Nephron progenitor cell (in vitro differentiated cells): ENCODE measurements at regions not wholly inside any gene's neighbourhood (a gene's known extent, or its start where the extent isn't known, plus 50 kb on each side); places are given as distances from the start of the nearest gene placed in this dataset.

ENCODE experiments used
- DNase-seq: peaks from one replicate; pipeline ENCODE4 v3.0.0; 2021
- H3K27ac Mint-ChIP-seq: 2 replicates; pipeline ENCODE4 v1.8.0; 2021; ENCODE audit warnings: mild to moderate bottlenecking, moderate library complexity, mixed read lengths
- H3K27me3 Mint-ChIP-seq: 2 replicates; pipeline ENCODE4 v1.8.0; 2021; ENCODE audit warnings: mild to moderate bottlenecking, low read depth, mixed read lengths; ENCODE audit not compliant: poor library complexity
- H3K36me3 Mint-ChIP-seq: 2 replicates; pipeline ENCODE4 v1.8.0; 2021; ENCODE audit warnings: low read depth, mixed read lengths
- H3K4me1 Mint-ChIP-seq: 2 replicates; pipeline ENCODE4 v1.8.0; 2021; ENCODE audit warnings: mixed read lengths
- H3K4me3 Mint-ChIP-seq: 2 replicates; pipeline ENCODE4 v1.8.0; 2021; ENCODE audit warnings: mild to moderate bottlenecking, moderate library complexity, mixed read lengths
- H3K9me3 Mint-ChIP-seq: 2 replicates; pipeline ENCODE4 v1.8.0; 2021; ENCODE audit warnings: mild to moderate bottlenecking, moderate library complexity, mixed read lengths
- CTCF ChIP-seq: fragments of 200-600 bp; sonication (generic); IDR thresholded peaks from 2 replicates; pipeline ENCODE4 v1.5.0; 2021; ENCODE audit warnings: antibody characterized with exemption

- no peak for TF ChIP-seq CTCF
- no peaks in the 10 kb centered on the region for H3K9me3 Mint-ChIP-seq
- H3K27me3 Mint-ChIP-seq, result no peaks in the 10 kb centered on the region
- no peak for DNase-seq
- H3K4me3 Mint-ChIP-seq, result no peak overlapping the region
- H3K4me1 Mint-ChIP-seq, result no peaks in the 10 kb centered on the region
- H3K27ac Mint-ChIP-seq, result no peak overlapping the region
- no peaks in the 10 kb centered on the region for H3K36me3 Mint-ChIP-seq
Measured at GRCh38 chr3:151935446-151935845, 62.0 kb downstream of the SUCNR1 start.

GRCh38 chr3:151940481-151940880, 67.0 kb downstream of the SUCNR1 start:
- no peak for DNase-seq
- no peak overlapping the region for H3K27ac Mint-ChIP-seq
- H3K27me3 Mint-ChIP-seq, result no peaks in the 10 kb centered on the region
- no peaks in the 10 kb centered on the region for H3K36me3 Mint-ChIP-seq
- H3K4me3 Mint-ChIP-seq, result no peak overlapping the region
- H3K4me1 Mint-ChIP-seq, result no peaks in the 10 kb centered on the region
- no peak for TF ChIP-seq CTCF
- no peaks in the 10 kb centered on the region for H3K9me3 Mint-ChIP-seq

- H3K27ac Mint-ChIP-seq, result no peak overlapping the region
- no peaks in the 10 kb centered on the region for H3K27me3 Mint-ChIP-seq
- no peak overlapping the region for H3K4me3 Mint-ChIP-seq
- DNase-seq, result no peak
- H3K36me3 Mint-ChIP-seq, result no peaks in the 10 kb centered on the region
- H3K9me3 Mint-ChIP-seq, result no peaks in the 10 kb centered on the region
- H3K4me1 Mint-ChIP-seq, result no peaks in the 10 kb centered on the region
- no peak for TF ChIP-seq CTCF
Measured at GRCh38 chr3:151943539-151943938, 70.1 kb downstream of the SUCNR1 start.

GRCh38 chr3:151944356-151944755, 70.9 kb downstream of the SUCNR1 start:
- H3K4me1 Mint-ChIP-seq, result no peaks in the 10 kb centered on the region

GRCh38 chr3:151946606-151947005, 73.2 kb downstream of the SUCNR1 start:
- Mint-ChIP-seq H3K4me3 (no peak overlapping the region), H3K36me3 (no peaks in the 10 kb centered on the region), H3K9me3 (no peaks in the 10 kb centered on the region), H3K27ac (no peak overlapping the region), H3K27me3 (no peaks in the 10 kb centered on the region), H3K4me1 (no peaks in the 10 kb centered on the region)
- TF ChIP-seq CTCF, result no peak
- DNase-seq, result no peak

More at GRCh38 chr3:151944356-151944755, 70.9 kb downstream of the SUCNR1 start:
- Mint-ChIP-seq H3K27me3 (no peaks in the 10 kb centered on the region), H3K36me3 (no peaks in the 10 kb centered on the region), H3K27ac (no peak overlapping the region), H3K9me3 (no peaks in the 10 kb centered on the region), H3K4me3 (no peak overlapping the region)
- DNase-seq, result no peak
- TF ChIP-seq CTCF, result no peak

GRCh38 chr3:151949706-151950105, 76.3 kb downstream of the SUCNR1 start:
- Mint-ChIP-seq H3K36me3 (no peaks in the 10 kb centered on the region), H3K4me1 (no peaks in the 10 kb centered on the region), H3K27ac (no peak overlapping the region), H3K9me3 (no peaks in the 10 kb centered on the region), H3K4me3 (no peak overlapping the region), H3K27me3 (no peaks in the 10 kb centered on the region)
- TF ChIP-seq CTCF, result no peak
- no peak for DNase-seq
